ENCODE measurements at regions not wholly inside any gene's neighbourhood (a gene's known extent, or its start where the extent isn't known, plus 50 kb on each side); places are given as distances from the start of the nearest gene placed in this dataset.

GRCh38 chrX:150155436-150156035 is 207.6 kb upstream of the MAMLD1 start:
- TF ChIP-seq POLR2A (IDR thresholded peaks at IDR 0.05) (no peak), CTCF (IDR thresholded peaks at IDR 0.05 in 8 of 11, conservative IDR thresholded peaks at IDR 0.05 in 3 of 11) (no peak)

Data from spleen (tissue), 7 donors.